C4-2B (cell line): ENCODE measurements at regions not wholly inside any gene's neighbourhood (a gene's known extent, or its start where the extent isn't known, plus 50 kb on each side); places are given as distances from the start of the nearest gene placed in this dataset.

Source experiments
- ZFX ChIP-seq: fragments of 450-650 bp; IDR thresholded peaks from 2 replicates; pipeline ENCODE4 v1.6.1; 2017
- TF ChIP-seq, protein P1 (sequence below): fragments of 450-650 bp; conservative IDR thresholded peaks from 2 replicates; pipeline ENCODE4 v1.5.1; 2017; ENCODE audit warnings: mild to moderate bottlenecking

DNA sequence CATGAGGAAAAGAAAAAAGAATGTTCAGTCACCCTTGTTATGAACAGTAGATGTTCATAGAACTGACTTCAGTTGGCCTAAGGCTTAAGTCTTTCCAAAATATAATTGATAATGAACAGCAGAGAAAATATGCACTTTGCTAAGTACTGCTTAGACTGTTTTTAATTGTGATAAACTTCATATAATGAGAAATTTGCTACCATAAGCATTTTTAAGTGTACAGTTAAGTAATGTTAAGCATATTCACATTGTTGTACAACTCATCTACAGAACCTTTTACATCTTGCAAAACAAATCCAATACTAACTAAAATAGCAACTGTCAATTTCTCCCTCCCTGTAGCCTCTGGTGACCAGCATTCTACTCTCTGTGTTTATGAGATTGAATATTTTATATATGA is 792.2 kb upstream of the LCORL start:
- TF ChIP-seq, protein P1, sequence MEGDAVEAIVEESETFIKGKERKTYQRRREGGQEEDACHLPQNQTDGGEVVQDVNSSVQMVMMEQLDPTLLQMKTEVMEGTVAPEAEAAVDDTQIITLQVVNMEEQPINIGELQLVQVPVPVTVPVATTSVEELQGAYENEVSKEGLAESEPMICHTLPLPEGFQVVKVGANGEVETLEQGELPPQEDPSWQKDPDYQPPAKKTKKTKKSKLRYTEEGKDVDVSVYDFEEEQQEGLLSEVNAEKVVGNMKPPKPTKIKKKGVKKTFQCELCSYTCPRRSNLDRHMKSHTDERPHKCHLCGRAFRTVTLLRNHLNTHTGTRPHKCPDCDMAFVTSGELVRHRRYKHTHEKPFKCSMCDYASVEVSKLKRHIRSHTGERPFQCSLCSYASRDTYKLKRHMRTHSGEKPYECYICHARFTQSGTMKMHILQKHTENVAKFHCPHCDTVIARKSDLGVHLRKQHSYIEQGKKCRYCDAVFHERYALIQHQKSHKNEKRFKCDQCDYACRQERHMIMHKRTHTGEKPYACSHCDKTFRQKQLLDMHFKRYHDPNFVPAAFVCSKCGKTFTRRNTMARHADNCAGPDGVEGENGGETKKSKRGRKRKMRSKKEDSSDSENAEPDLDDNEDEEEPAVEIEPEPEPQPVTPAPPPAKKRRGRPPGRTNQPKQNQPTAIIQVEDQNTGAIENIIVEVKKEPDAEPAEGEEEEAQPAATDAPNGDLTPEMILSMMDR: no peak
- TF ChIP-seq ZFX: no peak
